ENCODE measurements at regions not wholly inside any gene's neighbourhood (a gene's known extent, or its start where the extent isn't known, plus 50 kb on each side); places are given as distances from the start of the nearest gene placed in this dataset.

DNA sequence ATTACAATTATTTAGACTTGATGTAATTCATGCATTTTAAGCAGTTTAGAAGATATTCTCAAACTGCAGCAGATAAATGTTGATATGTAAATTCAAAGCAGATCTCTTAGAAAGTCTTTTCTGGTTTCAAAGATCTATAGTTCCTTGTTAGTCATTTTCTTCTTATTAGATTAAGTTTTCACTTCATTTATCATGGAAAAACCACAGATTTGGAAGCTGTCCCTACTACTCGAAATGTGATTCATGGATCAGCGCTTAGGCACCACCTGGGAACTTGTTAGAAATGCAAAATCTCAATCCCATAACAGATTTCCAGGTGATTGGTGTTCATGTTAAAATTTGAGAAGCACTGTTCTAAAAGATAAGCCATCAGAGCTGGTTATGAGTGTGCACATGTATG is 92.8 kb upstream of the CDH2 start:
- TF ChIP-seq, protein P1, sequence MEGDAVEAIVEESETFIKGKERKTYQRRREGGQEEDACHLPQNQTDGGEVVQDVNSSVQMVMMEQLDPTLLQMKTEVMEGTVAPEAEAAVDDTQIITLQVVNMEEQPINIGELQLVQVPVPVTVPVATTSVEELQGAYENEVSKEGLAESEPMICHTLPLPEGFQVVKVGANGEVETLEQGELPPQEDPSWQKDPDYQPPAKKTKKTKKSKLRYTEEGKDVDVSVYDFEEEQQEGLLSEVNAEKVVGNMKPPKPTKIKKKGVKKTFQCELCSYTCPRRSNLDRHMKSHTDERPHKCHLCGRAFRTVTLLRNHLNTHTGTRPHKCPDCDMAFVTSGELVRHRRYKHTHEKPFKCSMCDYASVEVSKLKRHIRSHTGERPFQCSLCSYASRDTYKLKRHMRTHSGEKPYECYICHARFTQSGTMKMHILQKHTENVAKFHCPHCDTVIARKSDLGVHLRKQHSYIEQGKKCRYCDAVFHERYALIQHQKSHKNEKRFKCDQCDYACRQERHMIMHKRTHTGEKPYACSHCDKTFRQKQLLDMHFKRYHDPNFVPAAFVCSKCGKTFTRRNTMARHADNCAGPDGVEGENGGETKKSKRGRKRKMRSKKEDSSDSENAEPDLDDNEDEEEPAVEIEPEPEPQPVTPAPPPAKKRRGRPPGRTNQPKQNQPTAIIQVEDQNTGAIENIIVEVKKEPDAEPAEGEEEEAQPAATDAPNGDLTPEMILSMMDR (IDR thresholded peaks at IDR 0.05): no peak
- no peak for TF ChIP-seq POLR2A (IDR thresholded peaks at IDR 0.05)

All from body of pancreas (tissue), 4 donors.